B cell (primary cell): ENCODE measurements at regions not wholly inside any gene's neighbourhood (a gene's known extent, or its start where the extent isn't known, plus 50 kb on each side); places are given as distances from the start of the nearest gene placed in this dataset.
"Not testable (repeated sequence)": the region's sequence is repeated elsewhere in the genome, so short reads cannot be mapped to it uniquely, and the experiment has no call there.

ENCODE experiments used
- EZH2 ChIP-seq: IDR thresholded peaks from 2 replicates; pipeline ENCODE4 v1.6.1; 2012; ENCODE audit warnings: borderline replicate concordance, low read depth, mild to moderate bottlenecking, moderate library complexity, low read length; ENCODE audit not compliant: insufficient read depth, poor library complexity, severe bottlenecking
- TF ChIP-seq, protein P1 (sequence below): fragments of 200-600 bp; IDR thresholded peaks from one replicate; pipeline ENCODE4 v1.8.0; 2022; ENCODE audit warnings: antibody characterized with exemption, mild to moderate bottlenecking

DNA sequence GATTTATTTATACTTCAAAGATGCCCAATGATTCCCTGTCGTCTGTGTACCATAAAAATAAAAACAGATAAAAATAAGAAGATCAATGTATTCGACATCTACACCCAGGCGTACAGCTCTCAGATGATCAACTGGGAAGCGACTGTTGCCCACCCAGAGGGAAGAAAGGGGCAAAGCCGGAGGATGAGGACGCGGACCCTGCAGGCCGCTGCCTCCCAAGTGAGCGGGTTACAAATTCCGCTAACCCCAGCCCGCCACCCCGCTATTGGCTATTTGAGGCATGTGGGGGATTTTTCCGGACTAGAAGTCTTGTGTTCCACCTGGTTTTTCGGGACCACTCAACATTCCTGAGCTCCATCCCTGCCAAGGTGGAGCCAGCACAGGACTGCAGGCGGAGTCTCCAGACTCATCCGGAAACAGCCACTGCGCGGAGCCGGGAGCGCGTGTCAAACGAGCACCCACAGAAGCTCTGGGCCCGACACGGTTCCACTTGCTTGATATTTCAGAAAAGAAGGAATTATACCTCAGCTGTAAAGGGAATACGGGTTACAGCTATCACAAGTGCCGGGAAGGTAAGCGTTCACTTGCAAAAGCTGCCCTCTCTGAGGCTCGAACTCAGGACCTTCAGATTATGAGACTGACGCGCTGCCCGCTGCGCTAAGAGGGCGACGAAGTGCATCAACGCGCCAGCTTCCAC is 75.4 kb upstream of the ZNF322 start:
- TF ChIP-seq, protein P1, sequence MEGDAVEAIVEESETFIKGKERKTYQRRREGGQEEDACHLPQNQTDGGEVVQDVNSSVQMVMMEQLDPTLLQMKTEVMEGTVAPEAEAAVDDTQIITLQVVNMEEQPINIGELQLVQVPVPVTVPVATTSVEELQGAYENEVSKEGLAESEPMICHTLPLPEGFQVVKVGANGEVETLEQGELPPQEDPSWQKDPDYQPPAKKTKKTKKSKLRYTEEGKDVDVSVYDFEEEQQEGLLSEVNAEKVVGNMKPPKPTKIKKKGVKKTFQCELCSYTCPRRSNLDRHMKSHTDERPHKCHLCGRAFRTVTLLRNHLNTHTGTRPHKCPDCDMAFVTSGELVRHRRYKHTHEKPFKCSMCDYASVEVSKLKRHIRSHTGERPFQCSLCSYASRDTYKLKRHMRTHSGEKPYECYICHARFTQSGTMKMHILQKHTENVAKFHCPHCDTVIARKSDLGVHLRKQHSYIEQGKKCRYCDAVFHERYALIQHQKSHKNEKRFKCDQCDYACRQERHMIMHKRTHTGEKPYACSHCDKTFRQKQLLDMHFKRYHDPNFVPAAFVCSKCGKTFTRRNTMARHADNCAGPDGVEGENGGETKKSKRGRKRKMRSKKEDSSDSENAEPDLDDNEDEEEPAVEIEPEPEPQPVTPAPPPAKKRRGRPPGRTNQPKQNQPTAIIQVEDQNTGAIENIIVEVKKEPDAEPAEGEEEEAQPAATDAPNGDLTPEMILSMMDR, result not testable (repeated sequence)
- not testable (repeated sequence) for TF ChIP-seq EZH2
